ENCODE measurements at regions not wholly inside any gene's neighbourhood (a gene's known extent, or its start where the extent isn't known, plus 50 kb on each side); places are given as distances from the start of the nearest gene placed in this dataset.

DNA sequence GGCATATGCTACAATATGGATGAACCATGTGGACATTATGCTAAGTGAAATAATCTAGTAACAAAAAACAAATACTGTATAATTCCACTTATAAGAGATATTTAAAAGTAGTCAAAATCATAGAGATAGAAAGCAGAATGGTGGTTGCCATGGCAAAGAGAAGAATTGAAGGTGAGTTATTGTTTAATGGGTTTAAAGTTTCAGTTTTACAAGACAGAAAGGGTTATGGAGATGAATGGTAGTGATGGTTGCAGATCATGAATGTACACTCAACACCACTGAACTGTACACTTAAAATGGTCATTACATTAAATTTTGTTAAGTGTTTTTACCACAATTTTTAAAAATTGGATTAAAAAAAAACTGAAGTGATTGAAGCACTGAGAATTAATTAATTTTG lies 298.2 kb upstream of the ZC3H15 start:
- TF ChIP-seq, protein P1, sequence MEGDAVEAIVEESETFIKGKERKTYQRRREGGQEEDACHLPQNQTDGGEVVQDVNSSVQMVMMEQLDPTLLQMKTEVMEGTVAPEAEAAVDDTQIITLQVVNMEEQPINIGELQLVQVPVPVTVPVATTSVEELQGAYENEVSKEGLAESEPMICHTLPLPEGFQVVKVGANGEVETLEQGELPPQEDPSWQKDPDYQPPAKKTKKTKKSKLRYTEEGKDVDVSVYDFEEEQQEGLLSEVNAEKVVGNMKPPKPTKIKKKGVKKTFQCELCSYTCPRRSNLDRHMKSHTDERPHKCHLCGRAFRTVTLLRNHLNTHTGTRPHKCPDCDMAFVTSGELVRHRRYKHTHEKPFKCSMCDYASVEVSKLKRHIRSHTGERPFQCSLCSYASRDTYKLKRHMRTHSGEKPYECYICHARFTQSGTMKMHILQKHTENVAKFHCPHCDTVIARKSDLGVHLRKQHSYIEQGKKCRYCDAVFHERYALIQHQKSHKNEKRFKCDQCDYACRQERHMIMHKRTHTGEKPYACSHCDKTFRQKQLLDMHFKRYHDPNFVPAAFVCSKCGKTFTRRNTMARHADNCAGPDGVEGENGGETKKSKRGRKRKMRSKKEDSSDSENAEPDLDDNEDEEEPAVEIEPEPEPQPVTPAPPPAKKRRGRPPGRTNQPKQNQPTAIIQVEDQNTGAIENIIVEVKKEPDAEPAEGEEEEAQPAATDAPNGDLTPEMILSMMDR (IDR thresholded peaks at IDR 0.05), result no peak
- no peak for TF ChIP-seq POLR2A (IDR thresholded peaks at IDR 0.05)
